ENCODE measurements at regions not wholly inside any gene's neighbourhood (a gene's known extent, or its start where the extent isn't known, plus 50 kb on each side); places are given as distances from the start of the nearest gene placed in this dataset.

DNA sequence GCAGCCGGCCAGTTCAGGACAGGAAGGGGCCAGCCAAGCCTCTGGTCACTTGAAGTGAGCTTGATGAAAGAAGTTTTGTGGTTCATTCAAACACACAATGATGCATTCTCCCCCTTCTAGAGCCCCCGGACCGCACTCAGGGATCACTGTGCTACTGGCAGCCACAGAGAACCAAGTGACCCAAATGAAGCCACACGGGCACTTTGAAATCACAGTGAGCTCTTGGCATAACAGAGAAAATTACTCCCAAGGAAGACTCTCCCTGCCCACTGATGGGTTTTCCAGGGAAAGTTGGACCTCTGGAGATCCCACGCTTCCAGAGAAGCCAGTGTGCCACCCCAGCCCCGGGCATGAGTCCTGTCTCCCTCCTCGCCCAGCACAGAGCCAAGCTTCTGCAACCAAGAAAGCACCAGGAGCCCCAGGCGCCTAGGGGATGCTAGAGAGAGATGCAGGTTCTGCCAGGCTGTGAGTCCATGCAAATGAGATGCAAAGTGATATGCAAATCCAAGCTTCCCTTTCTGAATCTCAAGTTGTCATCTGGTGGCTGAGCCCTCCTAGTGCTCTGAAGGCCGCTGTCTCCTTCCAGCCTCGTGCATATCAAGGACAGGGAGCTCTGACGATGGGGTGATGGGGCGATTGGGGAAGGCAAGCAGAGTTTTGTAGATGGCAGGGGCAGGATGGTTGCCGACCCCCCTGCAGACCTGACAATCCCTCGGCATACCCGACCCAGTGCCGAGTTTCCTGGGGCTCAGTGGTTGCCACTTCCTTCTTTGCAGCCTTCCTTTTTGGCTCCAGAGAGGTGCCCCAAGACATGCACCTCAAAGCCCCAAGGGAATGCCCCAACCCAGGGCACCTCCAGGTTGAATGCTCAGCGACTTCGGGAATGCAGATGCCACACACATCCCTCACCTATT, 59.7 kb upstream of the TNRC6C start:
- H3K4me3 ChIP-seq (ENCODE audit: low read depth, low read length) = no peak overlapping the region

DNA sequence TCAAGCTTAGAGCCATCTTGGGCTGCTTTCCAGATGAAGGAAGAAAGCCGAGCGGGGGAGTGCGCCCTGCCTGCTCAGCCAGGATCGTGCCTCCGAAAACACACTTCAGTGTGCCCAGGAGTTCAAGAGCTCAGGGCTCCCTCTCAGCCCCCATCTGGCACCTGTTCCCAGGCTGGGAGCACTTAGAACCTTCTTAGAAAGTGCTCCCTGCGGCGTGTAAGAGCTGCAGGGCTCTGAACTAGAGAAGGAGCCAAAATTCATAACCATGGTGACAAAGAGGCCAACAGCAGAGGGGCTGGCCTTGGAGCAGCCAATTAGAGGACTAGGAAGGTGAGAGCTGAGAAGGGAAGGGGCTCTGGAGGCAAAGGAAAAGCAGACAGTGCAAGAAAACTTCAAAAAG, 59.0 kb upstream of the TNRC6C start:
- H3K4me3 ChIP-seq (ENCODE audit: low read depth, low read length) = no peak overlapping the region

DNA sequence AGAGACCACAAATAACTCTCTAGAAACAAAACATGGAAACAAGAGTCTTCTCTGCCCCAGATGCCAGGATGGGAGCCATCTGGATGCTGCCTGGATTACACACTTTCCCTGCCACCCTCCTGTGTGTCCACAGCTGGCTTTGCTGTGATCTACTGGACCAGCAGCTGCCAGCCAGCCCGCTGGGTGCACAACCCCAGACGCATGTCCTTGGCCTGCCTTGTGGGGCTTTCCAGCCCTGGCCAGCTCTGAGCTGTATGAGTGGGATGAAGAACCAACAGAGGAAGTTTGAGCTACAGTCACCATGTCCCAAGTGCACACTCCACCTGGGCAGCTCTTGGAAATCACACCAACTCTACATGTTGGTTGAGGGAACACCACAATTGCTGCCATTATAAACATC, 57.0 kb upstream of the TNRC6C start:
- no peak overlapping the region for H3K4me3 ChIP-seq (ENCODE audit: low read depth, low read length)

DNA sequence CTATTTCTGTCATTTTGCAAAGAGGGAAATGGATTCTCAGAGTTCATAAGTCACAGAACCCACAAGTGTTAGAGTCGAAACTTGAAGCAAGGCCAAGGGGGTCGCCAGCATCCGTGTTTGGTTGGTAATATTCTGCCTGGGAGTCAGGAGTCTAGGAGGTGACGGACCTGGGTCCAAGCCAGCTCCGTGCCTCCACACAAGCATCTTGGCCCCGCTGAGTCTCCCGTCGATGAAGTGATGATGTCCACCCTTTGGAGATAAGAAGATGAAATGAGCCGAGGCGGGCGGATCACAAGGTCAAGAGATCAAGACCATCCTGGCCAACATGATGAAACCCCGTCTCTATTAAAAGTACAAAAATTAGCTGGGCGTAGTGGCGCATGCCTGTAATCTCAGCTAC, 53.2 kb upstream of the TNRC6C start:
- H3K4me3 ChIP-seq (ENCODE audit: low read depth, low read length) = no peak overlapping the region

DNA sequence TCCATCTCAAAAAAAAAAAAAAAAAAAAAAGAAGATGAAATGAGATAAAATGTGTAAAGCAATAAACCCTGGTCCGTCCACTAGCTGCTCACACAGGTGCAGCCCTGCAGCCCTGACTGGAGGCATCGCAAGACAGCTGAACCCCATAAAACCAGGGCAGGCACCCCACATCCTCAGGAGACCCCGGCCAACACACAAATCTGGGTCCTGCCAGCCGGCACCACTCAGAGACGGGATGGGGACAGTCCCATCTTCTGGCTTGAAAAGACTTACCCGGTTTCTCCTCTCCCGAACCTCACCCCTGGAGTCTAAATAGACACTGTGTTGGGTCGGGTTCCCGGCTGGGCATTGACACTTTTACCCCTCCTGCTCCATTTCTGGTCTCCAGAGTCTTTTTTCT, 52.7 kb upstream of the TNRC6C start:
- no peak overlapping the region for H3K4me3 ChIP-seq (ENCODE audit: low read depth, low read length)

DNA sequence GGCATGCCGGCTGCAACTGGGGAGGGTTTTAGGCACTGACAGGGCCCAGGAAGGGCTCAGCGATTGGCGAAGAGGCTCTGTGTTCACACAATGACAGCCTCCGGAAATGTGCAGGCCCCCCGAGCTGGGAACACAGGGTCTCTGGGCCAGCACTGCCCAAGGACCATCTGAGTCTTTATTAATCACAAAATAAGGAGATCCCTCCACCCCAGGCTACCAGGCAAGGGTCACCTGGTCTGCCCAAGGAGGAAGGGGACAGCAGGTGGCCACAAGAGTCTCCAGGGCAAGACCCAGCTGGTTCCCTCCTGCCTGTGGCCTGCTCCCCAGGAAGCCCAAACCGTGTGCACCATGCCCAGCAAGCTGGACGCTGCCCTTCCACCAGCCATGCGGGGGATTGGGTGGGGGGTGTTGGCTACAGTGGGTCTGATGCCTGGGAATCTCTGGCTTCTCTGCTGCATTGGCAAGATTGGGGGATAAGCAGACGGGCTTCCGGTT, 52.1 kb upstream of the TNRC6C start:
- H3K4me3 ChIP-seq (ENCODE audit: low read depth, low read length) = no peak overlapping the region

DNA sequence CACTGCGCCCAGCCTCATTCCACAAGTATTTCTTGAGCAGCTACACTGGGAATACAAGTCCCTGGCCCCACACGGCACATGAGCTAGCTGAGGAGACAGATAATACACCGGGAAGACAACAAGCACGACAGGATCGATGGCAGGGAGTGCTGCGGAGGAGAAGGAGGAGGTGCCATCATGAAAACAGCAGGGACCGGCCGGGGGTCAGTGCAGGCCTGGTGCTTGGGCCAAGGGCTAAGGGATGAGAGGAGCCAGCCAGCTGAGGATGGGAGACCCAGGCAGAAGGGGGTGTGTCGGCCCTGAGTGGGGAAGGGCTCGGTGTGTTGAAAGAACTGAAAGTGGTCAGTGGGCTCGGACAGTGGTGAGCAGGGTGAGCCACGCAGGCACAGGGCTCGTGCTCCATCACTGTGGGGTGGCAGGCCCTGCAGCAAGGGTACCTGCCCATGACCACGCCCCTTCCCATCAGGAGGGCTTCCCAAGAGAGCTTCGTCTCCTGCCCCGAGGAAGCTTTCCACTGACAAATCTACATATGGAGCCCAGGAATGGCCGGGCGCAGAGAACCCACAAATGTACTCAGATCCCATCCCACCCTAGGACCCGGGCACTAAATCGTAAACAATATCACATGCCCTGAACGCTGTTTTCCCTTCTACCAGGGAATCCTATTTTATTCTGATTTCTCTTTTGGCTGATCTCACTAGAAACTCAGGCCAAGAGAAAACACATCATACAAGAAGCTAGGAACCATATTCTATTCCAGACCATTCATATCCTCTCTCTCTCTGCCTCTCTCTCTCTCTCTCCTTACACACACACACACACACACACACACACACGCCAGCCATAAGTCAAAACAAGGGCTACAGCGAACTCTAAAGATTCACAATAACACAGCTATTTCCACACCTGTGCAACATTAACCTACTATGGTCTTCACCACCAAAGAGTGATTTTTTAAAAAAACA, 50.7 kb upstream of the TNRC6C start:
- no peak overlapping the region for H3K4me3 ChIP-seq (ENCODE audit: low read depth, low read length)

DNA sequence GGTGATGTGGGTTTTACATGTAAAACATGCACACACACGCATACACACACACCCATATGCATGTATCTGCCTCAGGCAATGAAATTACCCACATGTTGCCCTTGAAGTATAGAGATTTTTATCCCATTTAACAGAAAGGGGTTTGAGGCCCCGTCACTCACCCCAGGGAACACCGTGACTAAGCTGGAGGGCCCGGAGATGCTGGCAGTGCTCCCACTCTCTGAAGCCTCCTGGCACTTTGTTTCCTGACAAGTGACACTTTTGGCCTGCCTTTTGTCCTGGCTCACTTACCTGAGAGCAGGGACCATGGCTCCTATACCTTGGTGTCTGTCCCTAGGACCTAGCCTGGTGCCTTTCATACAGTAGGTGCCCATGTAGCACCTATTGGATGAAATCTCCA, 50.0 kb upstream of the TNRC6C start:
- H3K4me3 ChIP-seq (ENCODE audit: low read depth, low read length) = no peak overlapping the region
